HFFc6 (cell line): ENCODE measurements at regions not wholly inside any gene's neighbourhood (a gene's known extent, or its start where the extent isn't known, plus 50 kb on each side); places are given as distances from the start of the nearest gene placed in this dataset.
"Not testable (repeated sequence)": the region's sequence is repeated elsewhere in the genome, so short reads cannot be mapped to it uniquely, and the experiment has no call there.

Experiments used
- DNase-seq: peaks from one replicate; pipeline ENCODE4 v3.0.0-alpha.2; 2018
- H3K27ac Mint-ChIP-seq: 2 replicates; pipeline ENCODE4 v1.8.0; 2020; ENCODE audit warnings: mild to moderate bottlenecking, mixed read lengths
- H3K27me3 Mint-ChIP-seq: 2 replicates; pipeline ENCODE4 v1.8.0; 2021; ENCODE audit warnings: mild to moderate bottlenecking, moderate library complexity, mixed read lengths; ENCODE audit not compliant: insufficient read depth
- H3K36me3 Mint-ChIP-seq: 2 replicates; pipeline ENCODE4 v1.8.0; 2021; ENCODE audit warnings: low read depth, mixed read lengths
- H3K4me1 Mint-ChIP-seq: 2 replicates; pipeline ENCODE4 v1.8.0; 2020; ENCODE audit warnings: low read depth, mixed read lengths
- H3K4me3 Mint-ChIP-seq: 2 replicates; pipeline ENCODE4 v1.8.0; 2020; ENCODE audit warnings: mild to moderate bottlenecking, moderate library complexity, mixed read lengths
- H3K9me3 Mint-ChIP-seq: 2 replicates; pipeline ENCODE4 v1.8.0; 2020; ENCODE audit warnings: mild to moderate bottlenecking, mixed read lengths
- CTCF ChIP-seq: fragments of 200-600 bp; sonication (generic); IDR thresholded peaks from 2 replicates; pipeline ENCODE4 v1.5.0; 2021; ENCODE audit warnings: antibody characterized with exemption, mild to moderate bottlenecking

- H3K9me3 Mint-ChIP-seq = no peaks in the 10 kb centered on the region
- peaks cover 5% of the 10 kb centered on the region; the same call in 1 of the 2 replicates for H3K36me3 Mint-ChIP-seq
- no peaks in the 10 kb centered on the region for H3K27me3 Mint-ChIP-seq
- H3K27ac Mint-ChIP-seq = 0 out of 2 replicates have a peak overlapping the region, but pooled peaks have one; percentile 25
- no peak for TF ChIP-seq CTCF
- no peak overlapping the region; the same call in 1 of the 2 replicates for H3K4me3 Mint-ChIP-seq
- peaks cover 34% of the 10 kb centered on the region for H3K4me1 Mint-ChIP-seq
- no peak for DNase-seq
These were observed 139.7 kb upstream of the TBL1XR1 start for GRCh38 chr3:177336873-177337450.

- TF ChIP-seq CTCF = no peak
- Mint-ChIP-seq H3K36me3 (peaks cover 5% of the 10 kb centered on the region; the same call in 1 of the 2 replicates), H3K4me1 (peaks cover 34% of the 10 kb centered on the region), H3K4me3 (peak overlapping the region; percentile 4), H3K27me3 (no peaks in the 10 kb centered on the region), H3K27ac (peak overlapping the region; percentile 25; the same call in 1 of the 2 replicates), H3K9me3 (no peaks in the 10 kb centered on the region)
- peak; percentile 55 for DNase-seq
These were observed 140.5 kb upstream of the TBL1XR1 start for GRCh38 chr3:177337541-177338331.

GRCh38 chr3:177338697-177339219, 141.5 kb upstream of the TBL1XR1 start:
- peaks cover 34% of the 10 kb centered on the region for H3K4me1 Mint-ChIP-seq
- no peak for TF ChIP-seq CTCF
- H3K36me3 Mint-ChIP-seq = peaks cover 5% of the 10 kb centered on the region; the same call in 1 of the 2 replicates
- no peak overlapping the region for H3K4me3 Mint-ChIP-seq
- no peak for DNase-seq
- H3K9me3 Mint-ChIP-seq = no peaks in the 10 kb centered on the region
- no peak overlapping the region for H3K27ac Mint-ChIP-seq
- H3K27me3 Mint-ChIP-seq = no peaks in the 10 kb centered on the region

GRCh38 chr3:177339220-177339703, 142.0 kb upstream of the TBL1XR1 start:
- H3K27ac Mint-ChIP-seq = not testable (repeated sequence)

GRCh38 chr3:177340243-177340830, 143.1 kb upstream of the TBL1XR1 start:
- Mint-ChIP-seq H3K27me3 (no peaks in the 10 kb centered on the region), H3K36me3 (peaks cover 5% of the 10 kb centered on the region; the same call in 1 of the 2 replicates), H3K4me1 (peaks cover 44% of the 10 kb centered on the region), H3K9me3 (no peaks in the 10 kb centered on the region), H3K4me3 (no peak overlapping the region), H3K27ac (no peak overlapping the region)
- DNase-seq = no peak
- no peak for TF ChIP-seq CTCF

More at GRCh38 chr3:177339220-177339703, 142.0 kb upstream of the TBL1XR1 start:
- not testable (repeated sequence) for H3K27me3 Mint-ChIP-seq, H3K36me3 Mint-ChIP-seq, H3K9me3 Mint-ChIP-seq, DNase-seq, H3K4me3 Mint-ChIP-seq
- peaks cover 34% of the 10 kb centered on the region for H3K4me1 Mint-ChIP-seq
